A549 (cell line): ENCODE measurements at regions not wholly inside any gene's neighbourhood (a gene's known extent, or its start where the extent isn't known, plus 50 kb on each side); places are given as distances from the start of the nearest gene placed in this dataset.
A peak's percentile ranks its signal among the peaks of the same experiment; 100 is the strongest.

Experiments
- ATAC-seq, 2 experiments: fragments of 200-7000 bp in 1 of 2; fragments of >200 bp in 1 of 2; cut with Nextera tagmentation in 1 of 2; cut with Tn5 transposase in 1 of 2; 3 replicates each; pipeline versions ENCODE4 v1.8.0 to v1.9.1; 2018 to 2020; ENCODE audit warnings: mild to moderate bottlenecking in 1 of 2, moderate library complexity in 1 of 2
- CTCF ChIA-PET: fragments of 300-600 bp; sonication (Branson Sonifier 250); formaldehyde crosslinking; extraction: SDS; loops from one replicate; lab custom pipeline; 2021; ENCODE audit warnings: antibody characterized with exemption, inconsistent platforms; lab: Yijun Ruan, JAX
- POLR2A ChIA-PET: fragments of 350-600 bp; formaldehyde crosslinking; extraction: SDS; loops from one replicate; lab custom pipeline; 2021; ENCODE audit warnings: antibody characterized with exemption, inconsistent platforms; lab: Yijun Ruan, JAX
- DNase-seq, 2 experiments: peaks; one replicate each; pipeline versions ENCODE4 v3.0.0 to v3.0.0-alpha.2; 2011 to 2016; ENCODE audit warnings: low read depth in 1 of 2, low spot score in 1 of 2
- FAIRE-seq: peaks from 2 replicates; lab custom pipeline; 2011; peaks lifted over from hg19 to GRCh38; lab: Jason Lieb, UNC
- H3K27ac ChIP-seq, 2 experiments: fragments of >200 bp; sonication (Bioruptor Twin); formaldehyde crosslinking; 3 replicates each; pipeline ENCODE4 v1.5.1; 2016 to 2017
- H3K4me1 ChIP-seq: fragments of >200 bp; sonication (Bioruptor Twin); formaldehyde crosslinking; 3 replicates; pipeline ENCODE4 v1.6.1; 2016
- H3K4me2 ChIP-seq: fragments of >200 bp; sonication (Bioruptor Twin); formaldehyde crosslinking; 3 replicates; pipeline ENCODE4 v1.6.1; 2016
- H3K4me3 ChIP-seq: fragments of >200 bp; sonication (Bioruptor Twin); formaldehyde crosslinking; 3 replicates; pipeline ENCODE4 v1.5.1; 2016
- H3K9me3 ChIP-seq: fragments of >200 bp; sonication (Bioruptor Twin); formaldehyde crosslinking; 3 replicates; pipeline ENCODE4 v1.6.1; 2016
- ATOH8 ChIP-seq: fragments of 250-450 bp; sonication (Bioruptor Pico); IDR thresholded peaks from 2 replicates; pipeline ENCODE4 v1.5.0; 2020; ENCODE audit warnings: low read depth, mild to moderate bottlenecking, moderate library complexity
- CBX2 ChIP-seq: fragments of 200-600 bp; sonication (generic); IDR thresholded peaks from 2 replicates; pipeline ENCODE4 v1.6.1; 2016; ENCODE audit warnings: low read depth, mild to moderate bottlenecking, borderline replicate concordance
- CEBPB ChIP-seq, 2 experiments: fragments of >200 bp in 1 of 2; sonication (Bioruptor Twin) in 1 of 2; formaldehyde crosslinking in 1 of 2; IDR thresholded peaks; 2 replicates each; pipeline ENCODE4 v1.6.1; 2012 to 2016
- CTCF ChIP-seq: fragments of >200 bp; sonication (Bioruptor Twin); formaldehyde crosslinking; IDR thresholded peaks from 3 replicates; pipeline ENCODE4 v1.5.1; 2016
- E2F6 ChIP-seq: IDR thresholded peaks from 2 replicates; pipeline ENCODE4 v1.6.1; 2012; ENCODE audit warnings: low read depth, borderline replicate concordance
- EHF ChIP-seq: fragments of 250-450 bp; sonication (Bioruptor Pico); IDR thresholded peaks from 2 replicates; pipeline ENCODE4 v1.5.0; 2020; ENCODE audit warnings: mild to moderate bottlenecking
- EHMT2 ChIP-seq: fragments of 200-600 bp; sonication (generic); IDR thresholded peaks from 2 replicates; pipeline ENCODE4 v1.6.1; 2016; ENCODE audit warnings: antibody characterized with exemption, low read depth, mild to moderate bottlenecking, moderate library complexity
- EP300 ChIP-seq, 2 experiments: fragments of >200 bp; sonication (Bioruptor Twin); formaldehyde crosslinking; IDR thresholded peaks; 2 replicates in 1 of 2; 3 replicates in 1 of 2; pipeline ENCODE4 v1.6.1; 2016 to 2017
- FOSB ChIP-seq: fragments of 250-450 bp; sonication (Bioruptor Pico); IDR thresholded peaks from 2 replicates; pipeline ENCODE4 v1.5.0; 2020; ENCODE audit warnings: mild to moderate bottlenecking, moderate library complexity
- HDAC2 ChIP-seq: fragments of 200-600 bp; sonication (generic); IDR thresholded peaks from 2 replicates; pipeline ENCODE4 v1.6.1; 2016
- HOXB5 ChIP-seq: fragments of 250-450 bp; sonication (Bioruptor Pico); IDR thresholded peaks from 2 replicates; pipeline ENCODE4 v1.5.0; 2020; ENCODE audit warnings: mild to moderate bottlenecking, moderate library complexity
- JUN ChIP-seq, 2 experiments: fragments of >200 bp; sonication (Bioruptor Twin); formaldehyde crosslinking; IDR thresholded peaks; 2 replicates in 1 of 2; 3 replicates in 1 of 2; pipeline ENCODE4 v1.6.1; 2016 to 2017
- JUNB ChIP-seq: fragments of >200 bp; sonication (Bioruptor Twin); formaldehyde crosslinking; IDR thresholded peaks from 2 replicates; pipeline ENCODE4 v1.6.1; 2016
- MYC ChIP-seq: IDR thresholded peaks from 2 replicates; pipeline ENCODE4 v1.6.1; 2012; ENCODE audit warnings: mild to moderate bottlenecking, inconsistent platforms, low read length, improper control_type of control experiment, borderline replicate concordance
- NFE2L2 ChIP-seq: fragments of 150-350 bp; conservative IDR thresholded peaks from 2 replicates; pipeline ENCODE4 v1.6.1; 2014; ENCODE audit warnings: low read length
- NPAS2 ChIP-seq: fragments of 250-450 bp; sonication (Bioruptor Pico); IDR thresholded peaks from 2 replicates; pipeline ENCODE4 v1.8.0; 2022; ENCODE audit warnings: mild to moderate bottlenecking, moderate library complexity, borderline replicate concordance
- PBX3 ChIP-seq: IDR thresholded peaks from 2 replicates; pipeline ENCODE4 v1.6.1; 2012
- POLR2AphosphoS2 ChIP-seq: conservative IDR thresholded peaks from 2 replicates; pipeline ENCODE4 v1.6.1; 2012; ENCODE audit warnings: low read length, improper control_type of control experiment, inconsistent platforms
- RAD21 ChIP-seq, 2 experiments: fragments of >200 bp in 1 of 2; sonication (Bioruptor Twin) in 1 of 2; formaldehyde crosslinking in 1 of 2; IDR thresholded peaks in 1 of 2; conservative IDR thresholded peaks in 1 of 2; 2 replicates in 1 of 2; 3 replicates in 1 of 2; pipeline ENCODE4 v1.6.1; 2012 to 2018; ENCODE audit warnings: inconsistent platforms in 1 of 2
- RARB ChIP-seq: fragments of 250-450 bp; sonication (Bioruptor Pico); IDR thresholded peaks from 2 replicates; pipeline ENCODE4 v1.8.0; 2021; ENCODE audit warnings: mild to moderate bottlenecking, moderate library complexity
- RFX5 ChIP-seq: fragments of 450-650 bp; IDR thresholded peaks from 2 replicates; pipeline ENCODE4 v1.7.1; 2014; ENCODE audit warnings: antibody characterized with exemption, mild to moderate bottlenecking, moderate library complexity
- SREBF2 ChIP-seq: fragments of 450-650 bp; IDR thresholded peaks from 2 replicates; pipeline ENCODE4 v1.6.1; 2014; ENCODE audit warnings: mild to moderate bottlenecking, moderate library complexity
- TP53 ChIP-seq: fragments of 250-450 bp; sonication (Bioruptor Pico); IDR thresholded peaks from 2 replicates; pipeline ENCODE4 v1.5.0; 2021; ENCODE audit warnings: mild to moderate bottlenecking, moderate library complexity
- USF2 ChIP-seq: fragments of 450-650 bp; IDR thresholded peaks from 2 replicates; pipeline ENCODE4 v1.6.1; 2014; ENCODE audit warnings: antibody characterized with exemption
- ZC3H11A ChIP-seq: fragments of 450-650 bp; IDR thresholded peaks from 2 replicates; pipeline ENCODE4 v1.6.1; 2014; ENCODE audit warnings: antibody characterized with exemption, mild to moderate bottlenecking
- ZNF302 ChIP-seq: fragments of 250-450 bp; sonication (Bioruptor Pico); IDR thresholded peaks from 2 replicates; pipeline ENCODE4 v1.9.0; 2021; ENCODE audit warnings: inconsistent platforms, mild to moderate bottlenecking, moderate library complexity
- ZSCAN20 ChIP-seq: fragments of 250-450 bp; sonication (Bioruptor Pico); IDR thresholded peaks from 2 replicates; pipeline ENCODE4 v1.8.0; 2022; ENCODE audit warnings: mild to moderate bottlenecking, moderate library complexity
- WGBS: methylation state at CpG from one replicate; pipeline ENCODE4 v1.1.6; 2017; ENCODE audit errors: missing lambda C conversion rate; 5-methylcytosine and 5-hydroxymethylcytosine counted together
- TF ChIP-seq, protein P1 (sequence below): IDR thresholded peaks from 2 replicates; pipeline ENCODE4 v1.6.1; 2012

GRCh38 chr20:10876558-10876957 is 202.8 kb upstream of the JAG1 start:
- CTCF ChIA-PET: interaction anchor here (0.6 to 1.2 kb wide), 2 partner anchors 60 to 202 kb away, joined by 3 to 5 read pairs; partner anchors contain the start of gene JAG1
- WGBS: 79% methylated on average over 1 of the region's 1 CpG
- DNase-seq (no peak), ATAC-seq (no peak), FAIRE-seq (peak; percentile 63)
- H3K4me1 ChIP-seq: no peaks in the 10 kb centered on the region
- H3K27ac ChIP-seq: no peak overlapping the region
- H3K4me3 ChIP-seq: no peak overlapping the region
- TF ChIP-seq POLR2AphosphoS2 (no peak), MYC (no peak), ZSCAN20 (no peak), EHMT2 (no peak), TP53 (CRISPR knock-in tag) (no peak), EP300 (IDR thresholded peaks at IDR 0.05) (no peak), JUNB (no peak), CTCF (no peak), RARB (CRISPR knock-in tag) (no peak)
- peaks cover 6% of the 10 kb centered on the region; the same call in 2 of the 3 replicates for H3K9me3 ChIP-seq
- POLR2A ChIA-PET: no interaction called here
- no peak overlapping the region for H3K4me2 ChIP-seq

DNA sequence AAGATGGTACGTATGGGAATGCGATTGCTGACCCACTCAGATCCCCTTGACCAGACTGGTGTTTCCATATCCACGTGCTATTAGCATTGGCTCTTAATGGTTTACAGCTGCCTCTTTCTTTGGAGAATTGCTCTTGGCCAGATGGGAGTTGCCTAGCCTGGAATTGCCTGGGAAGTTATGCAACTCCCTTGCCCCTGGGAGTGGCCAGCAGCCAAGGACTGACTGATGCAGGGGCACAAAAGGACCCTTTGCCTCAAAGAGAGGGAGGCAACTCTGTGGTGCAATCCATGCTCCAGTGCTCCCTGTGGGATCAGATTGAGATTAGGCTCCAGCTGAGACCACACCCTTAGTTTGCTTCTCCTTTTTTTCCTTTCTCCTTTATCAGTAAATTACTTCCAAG is 203.5 kb upstream of the JAG1 start:
- WGBS: 77% methylated on average over 3 of the region's 3 CpGs
- CTCF ChIA-PET: no interaction called here
- no peak for DNase-seq

GRCh38 chr20:10883166-10883565 is 209.4 kb upstream of the JAG1 start:
- DNase-seq (no peak), ATAC-seq (no peak), FAIRE-seq (no peak)
- no peak overlapping the region for H3K27ac ChIP-seq
- POLR2A ChIA-PET: no interaction called here
- H3K9me3 ChIP-seq: no peaks in the 10 kb centered on the region
- 72% methylated on average over 3 of the region's 3 CpGs for WGBS
- no peak for TF ChIP-seq EHF (CRISPR knock-in tag)
- no peaks in the 10 kb centered on the region for H3K4me1 ChIP-seq
- no peak overlapping the region for H3K4me3 ChIP-seq
- CTCF ChIA-PET: interaction anchor here (1.0 to 1.1 kb wide), 3 partner anchors 9 to 196 kb away, joined by 3 read pairs; no protein-coding TSS in a partner anchor
- no peak overlapping the region for H3K4me2 ChIP-seq

More for the DNA sequence above, 203.5 kb upstream of the JAG1 start:
- Histone ChIP-seq H3K4me2 (no peak overlapping the region), H3K4me1 (no peaks in the 10 kb centered on the region), H3K4me3 (no peak overlapping the region), H3K27ac (0 out of 6 replicates have a peak overlapping the region, but pooled peaks of 1 of the 2 experiments have one; percentile 5), H3K9me3 (peaks cover 6% of the 10 kb centered on the region; the same call in 2 of the 3 replicates)
- POLR2A ChIA-PET: no interaction called here
- TF ChIP-seq CEBPB (IDR thresholded peaks at IDR 0.05) (0 out of 4 replicates have a peak, but pooled peaks of 1 of the 2 experiments have one; percentile 10), E2F6 (no peak)
- FAIRE-seq: peak; percentile 39
- ATAC-seq: no peak

GRCh38 chr20:10893321-10893720 is 219.5 kb upstream of the JAG1 start:
- CTCF ChIA-PET: interaction anchor here (1.0 kb wide), 1 partner anchor 16 kb away, joined by 3 read pairs; no protein-coding TSS in a partner anchor
- Histone ChIP-seq H3K4me3 (no peak overlapping the region), H3K9me3 (peaks cover 5% of the 10 kb centered on the region; the same call in 1 of the 3 replicates), H3K4me2 (no peak overlapping the region), H3K27ac (no peak overlapping the region), H3K4me1 (no peaks in the 10 kb centered on the region)
- POLR2A ChIA-PET: no interaction called here
- FAIRE-seq: no peak
- ATAC-seq: no peak
- WGBS: 88% methylated on average over 3 of the region's 3 CpGs
- DNase-seq: no peak
- TF ChIP-seq RAD21 (conservative IDR thresholded peaks at IDR 0.05 in 1 of 2, IDR thresholded peaks at IDR 0.05 in 1 of 2): no peak
- TF ChIP-seq, protein P1, sequence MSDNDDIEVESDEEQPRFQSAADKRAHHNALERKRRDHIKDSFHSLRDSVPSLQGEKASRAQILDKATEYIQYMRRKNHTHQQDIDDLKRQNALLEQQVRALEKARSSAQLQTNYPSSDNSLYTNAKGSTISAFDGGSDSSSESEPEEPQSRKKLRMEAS: no peak
- no peak for TF ChIP-seq CBX2
- no peak for TF ChIP-seq ZC3H11A
- TF ChIP-seq FOSB (CRISPR knock-in tag): no peak
- TF ChIP-seq SREBF2: no peak
- TF ChIP-seq ZNF302: no peak
- no peak for TF ChIP-seq JUN (IDR thresholded peaks at IDR 0.05)
- TF ChIP-seq ATOH8: no peak
- TF ChIP-seq NPAS2 (CRISPR knock-in tag): no peak
- no peak for TF ChIP-seq USF2
- TF ChIP-seq RFX5: no peak
- no peak for TF ChIP-seq EHMT2
- no peak for TF ChIP-seq PBX3
- no peak for TF ChIP-seq HDAC2
- TF ChIP-seq NFE2L2: no peak
- TF ChIP-seq HOXB5: no peak
